Keratinocyte (primary cell): ENCODE measurements at regions not wholly inside any gene's neighbourhood (a gene's known extent, or its start where the extent isn't known, plus 50 kb on each side); places are given as distances from the start of the nearest gene placed in this dataset.
A peak's percentile ranks its signal among the peaks of the same experiment; 100 is the strongest.

Experiments used
- DNase-seq: peaks from one replicate; pipeline ENCODE4 v3.0.0-alpha.2; 2011; ENCODE audit warnings: low read depth, missing footprints, low spot score
- FAIRE-seq: peaks from 2 replicates; lab custom pipeline; 2011; peaks lifted over from hg19 to GRCh38; lab: Jason Lieb, UNC
- H2AFZ ChIP-seq: 2 replicates; pipeline ENCODE4 v1.6.0; 2012; ENCODE audit warnings: low read length, control low read depth, inconsistent platforms; ENCODE audit not compliant: control insufficient read depth
- H3K27ac ChIP-seq: 2 replicates; pipeline ENCODE4 v1.5.1; 2011; ENCODE audit warnings: low read length; ENCODE audit not compliant: control insufficient read depth, insufficient read depth
- H3K27me3 ChIP-seq: 3 replicates; pipeline ENCODE4 v1.6.0; 2011; ENCODE audit warnings: low read length; ENCODE audit not compliant: control insufficient read depth, insufficient read depth; ENCODE audit errors: extremely low read depth
- H3K36me3 ChIP-seq, 2 experiments: 2 replicates in 1 of 2; 3 replicates in 1 of 2; pipeline ENCODE4 v1.5.1; 2011; ENCODE audit warnings: low read length in 2 of 2, mild to moderate bottlenecking in 1 of 2; ENCODE audit not compliant: control insufficient read depth in 2 of 2, insufficient read depth in 2 of 2; ENCODE audit errors: extremely low read depth in 1 of 2
- H3K4me1 ChIP-seq: 3 replicates; pipeline ENCODE4 v1.5.1; 2011; ENCODE audit warnings: low read length; ENCODE audit not compliant: control insufficient read depth, insufficient read depth; ENCODE audit errors: extremely low read depth
- H3K4me2 ChIP-seq: 3 replicates; pipeline ENCODE4 v1.6.0; 2011; ENCODE audit warnings: low read depth, low read length; ENCODE audit not compliant: control insufficient read depth, insufficient read depth; ENCODE audit errors: extremely low read depth
- H3K4me3 ChIP-seq, 3 experiments: fragments of 200-600 bp in 1 of 3; sonication (generic) in 1 of 3; 2 replicates in 2 of 3; 3 replicates in 1 of 3; pipeline ENCODE4 v1.5.1; 2011 to 2016; ENCODE audit warnings: low read length in 3 of 3, mild to moderate bottlenecking in 3 of 3, control low read depth in 2 of 3, inconsistent platforms in 1 of 3, low read depth in 1 of 3, mixed read lengths in 1 of 3, mixed run types in 1 of 3, moderate library complexity in 1 of 3; ENCODE audit not compliant: control insufficient read depth in 2 of 3, insufficient read depth in 2 of 3; ENCODE audit errors: extremely low read depth in 1 of 3
- H3K79me2 ChIP-seq: 2 replicates; pipeline ENCODE4 v1.6.0; 2012; ENCODE audit warnings: low read length; ENCODE audit not compliant: control insufficient read depth, insufficient read depth
- H3K9ac ChIP-seq: 3 replicates; pipeline ENCODE4 v1.6.0; 2011; ENCODE audit warnings: low read length; ENCODE audit not compliant: control insufficient read depth, insufficient read depth; ENCODE audit errors: extremely low read depth
- H3K9me1 ChIP-seq: 3 replicates; pipeline ENCODE4 v1.6.0; 2011; ENCODE audit warnings: low read length; ENCODE audit not compliant: control insufficient read depth, insufficient read depth; ENCODE audit errors: extremely low read depth
- H3K9me3 ChIP-seq: 2 replicates; pipeline ENCODE4 v1.5.1; 2012; ENCODE audit warnings: low read depth, low read length; ENCODE audit not compliant: control insufficient read depth
- H4K20me1 ChIP-seq: 3 replicates; pipeline ENCODE4 v1.6.0; 2011; ENCODE audit warnings: low read length; ENCODE audit not compliant: control insufficient read depth, insufficient read depth; ENCODE audit errors: extremely low read depth
- CTCF ChIP-seq, 3 experiments: IDR thresholded peaks in 1 of 3; conservative IDR thresholded peaks in 1 of 3; optimal IDR thresholded peaks in 1 of 3; 2 replicates in 2 of 3; 3 replicates in 1 of 3; pipeline versions ENCODE3 to v1.5.1; 2011; ENCODE audit warnings: low read length in 3 of 3, mild to moderate bottlenecking in 3 of 3, moderate library complexity in 2 of 3, control low read depth in 1 of 3, inconsistent platforms in 1 of 3; ENCODE audit not compliant: insufficient read depth in 2 of 3; ENCODE audit errors: extremely low read depth in 1 of 3
- EZH2 ChIP-seq: IDR thresholded peaks from one replicate; pipeline ENCODE4 v1.6.1; 2012; ENCODE audit warnings: inconsistent platforms, mild to moderate bottlenecking, low read length, moderate library complexity
- dilution Hi-C: fragments of 300-500 bp; cut with MboI; formaldehyde crosslinking; loops from one replicate; pipeline ENCODE4 v1.7.0; 2020; ENCODE audit warnings: low sequenced_read_pairs; ENCODE audit not compliant: extremely low pct_ligation_motif_present

- H3K36me3 ChIP-seq: no peaks in the 10 kb centered on the region
- dilution Hi-C loops: no loop called here
- FAIRE-seq: no peak
Measured at GRCh38 chr2:122191331-122191730, 435.9 kb downstream of the TSN start.

GRCh38 chr2:122193622-122194021 is 438.2 kb downstream of the TSN start:
- Histone ChIP-seq H3K79me2 (no peaks in the 10 kb centered on the region), H2AFZ (no peak overlapping the region), H3K9me1 (no peaks in the 10 kb centered on the region), H3K4me3 (no peak overlapping the region), H3K27me3 (no peaks in the 10 kb centered on the region), H3K4me2 (no peak overlapping the region), H3K9ac (no peak overlapping the region), H3K9me3 (no peaks in the 10 kb centered on the region), H4K20me1 (no peaks in the 10 kb centered on the region), H3K4me1 (no peaks in the 10 kb centered on the region), H3K27ac (no peak overlapping the region), H3K36me3 (no peaks in the 10 kb centered on the region)
- FAIRE-seq (no peak), DNase-seq (no peak)
- no peak for TF ChIP-seq CTCF (optimal IDR thresholded peaks at IDR 0.05 in 1 of 3, IDR thresholded peaks at IDR 0.05 in 1 of 3, conservative IDR thresholded peaks at IDR 0.05 in 1 of 3; ENCODE audit: extremely low read depth in 1 of 3, insufficient read depth in 2 of 3, low read length in 3 of 3)
- TF ChIP-seq EZH2: no peak
- dilution Hi-C loops: no loop called here

More at GRCh38 chr2:122191331-122191730, 435.9 kb downstream of the TSN start:
- H3K4me2 ChIP-seq: no peak overlapping the region
- no peak overlapping the region for H3K4me3 ChIP-seq
- DNase-seq: no peak
- H3K9me3 ChIP-seq: no peaks in the 10 kb centered on the region
- no peaks in the 10 kb centered on the region for H3K27me3 ChIP-seq
- no peak overlapping the region for H3K9ac ChIP-seq
- no peaks in the 10 kb centered on the region for H3K9me1 ChIP-seq
- H3K79me2 ChIP-seq: no peaks in the 10 kb centered on the region
- H2AFZ ChIP-seq: no peak overlapping the region
- TF ChIP-seq EZH2 (no peak), CTCF (optimal IDR thresholded peaks at IDR 0.05 in 1 of 3, IDR thresholded peaks at IDR 0.05 in 1 of 3, conservative IDR thresholded peaks at IDR 0.05 in 1 of 3; ENCODE audit: extremely low read depth in 1 of 3, insufficient read depth in 2 of 3, low read length in 3 of 3) (peak in 2 of 3 experiments; percentile 31 to 36)
- H4K20me1 ChIP-seq: no peaks in the 10 kb centered on the region
- H3K27ac ChIP-seq: no peak overlapping the region
- no peaks in the 10 kb centered on the region for H3K4me1 ChIP-seq
